MCF 10A (cell line): ENCODE measurements at regions not wholly inside any gene's neighbourhood (a gene's known extent, or its start where the extent isn't known, plus 50 kb on each side); places are given as distances from the start of the nearest gene placed in this dataset.

Experiments
- BruUV-seq: library from RNA; stranded (reverse); fragments of 400-500 nt; replicated peaks from 2 replicates; lab custom pipeline; 2021; lab: Mats Ljungman, UMichigan
- CTCF ChIA-PET: fragments of 300-600 bp; sonication (Branson Sonifier 250); formaldehyde crosslinking; extraction: SDS; loops from one replicate; lab custom pipeline; 2021; ENCODE audit warnings: antibody characterized with exemption, inconsistent platforms; lab: Yijun Ruan, JAX
- POLR2A ChIA-PET: fragments of 300-600, 350-650 bp; sonication (Branson Sonifier 250); formaldehyde crosslinking; extraction: SDS; loops from one replicate; lab custom pipeline; 2020; ENCODE audit warnings: antibody characterized with exemption, inconsistent platforms; lab: Yijun Ruan, JAX
- DNase-seq: peaks from one replicate; pipeline ENCODE4 v3.0.0-alpha.2; 2018; ENCODE audit not compliant: unreplicated experiment
- H3K27ac Mint-ChIP-seq: one replicate; pipeline ENCODE4 v1.8.0; 2022; ENCODE audit warnings: mild to moderate bottlenecking, low read depth, mixed read lengths; ENCODE audit not compliant: unreplicated experiment
- H3K27me3 Mint-ChIP-seq: one replicate; pipeline ENCODE4 v1.8.0; 2022; ENCODE audit warnings: mixed read lengths; ENCODE audit not compliant: insufficient read depth, unreplicated experiment
- H3K36me3 Mint-ChIP-seq: one replicate; pipeline ENCODE4 v1.8.0; 2022; ENCODE audit warnings: mild to moderate bottlenecking, moderate library complexity, mixed read lengths; ENCODE audit not compliant: insufficient read depth, unreplicated experiment
- H3K4me1 Mint-ChIP-seq: one replicate; pipeline ENCODE4 v1.8.0; 2022; ENCODE audit warnings: mixed read lengths; ENCODE audit not compliant: insufficient read depth, unreplicated experiment
- H3K4me3 Mint-ChIP-seq: one replicate; pipeline ENCODE4 v1.8.0; 2022; ENCODE audit warnings: mild to moderate bottlenecking, moderate library complexity, mixed read lengths; ENCODE audit not compliant: unreplicated experiment
- H3K9me3 Mint-ChIP-seq: one replicate; pipeline ENCODE4 v1.8.0; 2022; ENCODE audit warnings: mixed read lengths; ENCODE audit not compliant: unreplicated experiment
- intact Hi-C: fragments of 100-400 bp; cut with micrococcal nuclease; formaldehyde crosslinking; loops from 2 replicates; pipeline ENCODE4 v1.14.1; 2022
- TF ChIP-seq, protein P1 (sequence below): fragments of 200-600 bp; IDR thresholded peaks from one replicate; pipeline ENCODE4 v1.8.0; 2022; ENCODE audit warnings: antibody characterized with exemption, mild to moderate bottlenecking; ENCODE audit not compliant: unreplicated experiment

DNA sequence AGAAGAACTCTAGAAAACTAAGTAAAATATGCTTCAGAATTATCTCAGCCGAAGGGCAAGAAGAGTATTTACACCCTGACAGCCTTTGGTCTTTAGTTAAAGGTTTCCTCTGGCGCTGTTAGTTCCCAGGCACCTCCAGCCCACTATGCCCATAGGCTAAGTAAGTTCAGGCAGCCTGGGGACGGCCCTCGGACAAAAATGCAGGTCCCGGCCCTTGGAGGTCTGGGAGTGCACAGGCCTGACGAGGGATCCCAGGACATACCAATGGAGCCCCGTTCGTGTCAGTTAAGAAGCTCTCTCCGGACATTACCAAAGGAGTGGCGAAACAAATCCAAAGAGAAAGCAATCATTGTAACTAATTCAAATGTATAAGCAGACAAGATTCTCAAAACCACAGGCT, 311.8 kb downstream of the CD83 start:
- TF ChIP-seq, protein P1, sequence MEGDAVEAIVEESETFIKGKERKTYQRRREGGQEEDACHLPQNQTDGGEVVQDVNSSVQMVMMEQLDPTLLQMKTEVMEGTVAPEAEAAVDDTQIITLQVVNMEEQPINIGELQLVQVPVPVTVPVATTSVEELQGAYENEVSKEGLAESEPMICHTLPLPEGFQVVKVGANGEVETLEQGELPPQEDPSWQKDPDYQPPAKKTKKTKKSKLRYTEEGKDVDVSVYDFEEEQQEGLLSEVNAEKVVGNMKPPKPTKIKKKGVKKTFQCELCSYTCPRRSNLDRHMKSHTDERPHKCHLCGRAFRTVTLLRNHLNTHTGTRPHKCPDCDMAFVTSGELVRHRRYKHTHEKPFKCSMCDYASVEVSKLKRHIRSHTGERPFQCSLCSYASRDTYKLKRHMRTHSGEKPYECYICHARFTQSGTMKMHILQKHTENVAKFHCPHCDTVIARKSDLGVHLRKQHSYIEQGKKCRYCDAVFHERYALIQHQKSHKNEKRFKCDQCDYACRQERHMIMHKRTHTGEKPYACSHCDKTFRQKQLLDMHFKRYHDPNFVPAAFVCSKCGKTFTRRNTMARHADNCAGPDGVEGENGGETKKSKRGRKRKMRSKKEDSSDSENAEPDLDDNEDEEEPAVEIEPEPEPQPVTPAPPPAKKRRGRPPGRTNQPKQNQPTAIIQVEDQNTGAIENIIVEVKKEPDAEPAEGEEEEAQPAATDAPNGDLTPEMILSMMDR = no peak
- Mint-ChIP-seq H3K27me3 (no peaks in the 10 kb centered on the region), H3K9me3 (no peaks in the 10 kb centered on the region), H3K4me1 (no peaks in the 10 kb centered on the region), H3K36me3 (no peaks in the 10 kb centered on the region), H3K4me3 (no peak overlapping the region), H3K27ac (no peak overlapping the region)
- POLR2A ChIA-PET = interaction anchor here (0.5 kb wide), 1 partner anchor 27 kb away, joined by 3 read pairs; no protein-coding TSS in a partner anchor
- CTCF ChIA-PET = no interaction called here
- no peak for DNase-seq
- intact Hi-C loops = no loop called here
- BruUV-seq = no TSS peak

DNA sequence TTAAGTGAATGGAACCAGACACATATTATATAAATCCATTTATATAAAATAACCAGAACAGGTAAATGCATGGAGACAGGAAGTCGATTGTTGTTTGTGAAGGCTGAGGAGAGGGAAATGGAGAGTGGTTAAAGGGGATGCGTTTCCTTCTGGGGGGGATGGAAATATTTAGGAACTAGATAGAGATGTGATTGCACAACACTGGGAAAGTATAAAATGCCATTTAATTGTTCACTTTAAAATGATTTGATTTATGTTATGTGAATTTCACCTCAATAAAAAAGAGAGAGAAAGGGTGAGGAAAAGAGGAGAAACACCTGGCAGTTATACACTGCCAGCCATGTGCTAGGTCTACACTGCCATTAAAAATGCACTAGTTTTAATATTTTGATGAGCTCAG, 312.6 kb downstream of the CD83 start:
- no TSS peak for BruUV-seq
- Mint-ChIP-seq H3K9me3 (no peaks in the 10 kb centered on the region), H3K27ac (no peak overlapping the region), H3K27me3 (no peaks in the 10 kb centered on the region), H3K4me1 (no peaks in the 10 kb centered on the region), H3K4me3 (no peak overlapping the region), H3K36me3 (no peaks in the 10 kb centered on the region)
- CTCF ChIA-PET = interaction anchor here (1.3 kb wide), 1 partner anchor 18 kb away, joined by 4 read pairs; no protein-coding TSS in a partner anchor
- intact Hi-C loops = no loop called here
- POLR2A ChIA-PET = no interaction called here
- no peak for DNase-seq
- TF ChIP-seq, protein P1 = no peak

DNA sequence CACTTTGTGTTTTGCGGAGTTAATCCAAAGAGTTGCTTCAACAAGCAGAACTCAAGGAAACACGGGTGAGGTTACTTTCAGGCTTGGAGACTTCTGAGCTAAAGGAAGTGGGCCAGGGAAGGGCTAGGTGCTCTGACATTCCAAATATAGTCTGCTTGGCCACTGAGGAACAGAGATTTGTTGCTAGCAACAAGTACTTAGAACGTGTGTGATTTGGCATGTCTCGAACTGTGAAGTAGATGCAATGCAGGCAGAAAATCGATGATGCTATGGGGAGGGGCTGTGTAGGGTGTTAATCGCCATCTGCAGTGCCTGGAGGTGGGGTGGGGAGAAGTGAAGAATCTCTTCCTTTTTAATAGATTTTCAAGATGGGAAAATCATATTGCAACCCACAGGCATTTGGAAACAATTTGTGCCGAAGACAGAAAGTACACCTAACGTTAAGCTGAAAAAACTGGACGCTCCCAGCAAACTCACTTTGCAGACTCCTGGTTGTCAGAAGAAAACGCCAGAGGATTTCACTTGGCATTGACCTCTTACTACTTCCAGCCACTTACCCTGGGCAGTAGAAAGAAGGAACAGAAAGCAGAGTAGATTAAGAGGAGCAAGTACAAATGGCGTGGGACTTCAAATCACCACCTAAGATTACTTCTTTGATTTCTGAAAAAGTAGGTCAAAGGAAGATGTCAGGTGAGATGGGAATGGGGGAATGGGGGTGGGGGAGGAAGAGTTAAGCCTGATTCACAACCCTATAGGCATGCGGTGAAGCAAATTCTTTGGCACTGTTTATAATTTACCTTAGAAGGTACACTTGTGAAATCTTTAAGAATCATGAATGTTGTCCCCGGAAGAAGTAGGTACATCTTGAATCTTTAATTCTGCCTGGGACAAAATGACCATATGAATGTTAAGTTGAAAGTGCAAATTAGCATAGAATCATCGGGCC, 314.1 kb downstream of the CD83 start:
- ChIA-PET POLR2A (interaction anchor here (0.6 to 0.7 kb wide), 2 partner anchors 13 to 28 kb away, joined by 3 read pairs; no protein-coding TSS in a partner anchor), CTCF (interaction anchor here (1.3 kb wide), 1 partner anchor 17 kb away, joined by 4 read pairs; no protein-coding TSS in a partner anchor)
- Mint-ChIP-seq H3K36me3 (no peaks in the 10 kb centered on the region), H3K9me3 (no peaks in the 10 kb centered on the region), H3K27ac (no peak overlapping the region), H3K27me3 (no peaks in the 10 kb centered on the region), H3K4me3 (no peak overlapping the region), H3K4me1 (no peaks in the 10 kb centered on the region)
- BruUV-seq = no TSS peak
- intact Hi-C loops = no loop called here
- peak; percentile 37 for DNase-seq
- TF ChIP-seq, protein P1 = no peak

DNA sequence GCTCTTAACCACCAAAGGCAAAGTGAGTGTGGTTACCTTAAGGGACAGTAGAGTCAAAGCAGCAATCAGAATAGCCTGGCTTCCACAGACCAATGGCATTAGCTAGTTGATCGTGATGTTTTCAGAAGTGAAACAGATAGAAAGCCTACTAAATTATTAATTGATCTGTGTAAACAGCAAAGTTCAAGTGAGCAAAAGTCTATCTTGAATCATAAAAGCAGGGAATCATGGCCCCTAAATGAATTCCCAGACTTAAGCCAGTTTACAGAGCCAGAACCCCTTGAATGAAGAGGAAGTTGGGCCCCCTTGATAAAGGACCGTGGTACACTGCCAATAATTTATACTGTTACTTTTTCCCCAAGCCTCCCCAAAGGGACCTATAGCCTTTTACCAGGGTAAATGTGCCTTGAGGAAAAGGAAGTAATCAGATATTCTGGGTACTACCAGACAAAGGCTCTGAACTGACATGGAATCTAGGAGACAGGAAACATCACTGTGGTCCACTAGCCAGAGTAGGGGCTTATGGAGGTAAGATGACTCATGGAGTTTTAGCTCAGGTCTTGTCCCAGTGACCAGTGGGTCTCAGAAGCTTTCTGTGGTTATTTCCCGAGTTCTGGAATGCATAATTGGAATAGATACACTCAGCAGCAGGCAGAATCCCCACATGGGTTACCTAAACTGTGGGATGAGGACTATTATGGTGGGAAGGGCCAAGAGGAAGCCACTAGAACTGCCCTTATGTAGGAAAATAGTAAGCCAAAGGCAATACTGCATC, 317.5 kb downstream of the CD83 start:
- DNase-seq = no peak
- H3K27ac Mint-ChIP-seq = no peak overlapping the region
- H3K36me3 Mint-ChIP-seq = no peaks in the 10 kb centered on the region
- POLR2A ChIA-PET = interaction anchor here (0.7 kb wide), 1 partner anchor 36 kb away, joined by 3 read pairs; no protein-coding TSS in a partner anchor
- H3K4me1 Mint-ChIP-seq = no peaks in the 10 kb centered on the region
- BruUV-seq = no TSS peak
- H3K27me3 Mint-ChIP-seq = no peaks in the 10 kb centered on the region
- CTCF ChIA-PET = no interaction called here
- no peaks in the 10 kb centered on the region for H3K9me3 Mint-ChIP-seq
- intact Hi-C loops = no loop called here
- H3K4me3 Mint-ChIP-seq = no peak overlapping the region
- TF ChIP-seq, protein P1 = no peak
